Fibroblast of pulmonary artery (primary cell): ENCODE measurements at regions not wholly inside any gene's neighbourhood (a gene's known extent, or its start where the extent isn't known, plus 50 kb on each side); places are given as distances from the start of the nearest gene placed in this dataset.

Source experiments
- DNase-seq: peaks from one replicate; pipeline ENCODE4 v3.0.0-alpha.2; 2010; ENCODE audit warnings: low read depth
- H3K4me3 ChIP-seq: replicated peaks from 2 replicates; pipeline ENCODE4 v1.5.1; 2011; ENCODE audit warnings: low read depth, mild to moderate bottlenecking, control low read depth, low read length, moderate library complexity
- TF ChIP-seq, protein P1 (sequence below): IDR thresholded peaks from 2 replicates; pipeline ENCODE4 v1.5.1; 2011; ENCODE audit warnings: mild to moderate bottlenecking, control low read depth, low read length, inconsistent platforms; ENCODE audit errors: missing control alignments

DNA sequence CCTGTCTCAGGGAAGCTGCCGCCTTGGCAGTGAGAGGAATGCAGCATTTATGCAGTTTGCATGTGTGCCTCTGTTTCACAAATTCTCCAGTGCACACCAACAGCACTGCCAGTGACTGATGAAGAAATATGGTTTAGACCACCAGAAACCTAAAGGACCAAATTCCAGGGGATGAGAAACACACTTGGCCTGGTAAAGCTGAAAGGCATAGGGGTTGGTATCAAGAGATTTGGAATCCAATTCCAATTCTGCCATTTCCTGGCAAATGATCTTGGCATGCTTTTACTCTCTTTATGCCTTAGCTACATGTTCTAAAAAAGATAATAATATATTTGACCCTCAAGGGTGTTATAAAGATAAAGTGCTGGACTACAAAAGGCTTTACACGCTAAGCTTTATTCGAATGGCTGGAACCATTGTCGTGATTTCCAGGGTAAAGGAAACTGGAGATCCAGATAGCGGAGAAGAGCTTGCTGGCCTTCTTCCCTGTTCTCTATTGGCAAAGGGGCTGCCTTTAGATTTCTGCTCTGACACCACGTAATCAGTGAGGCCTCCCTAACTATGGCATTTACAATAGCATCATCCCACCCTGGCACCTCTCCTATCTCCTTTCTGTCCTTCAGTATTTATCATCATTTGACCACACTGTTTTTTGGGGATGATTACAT is 359.8 kb upstream of the ASIC2 start:
- DNase-seq: no peak
- TF ChIP-seq, protein P1, sequence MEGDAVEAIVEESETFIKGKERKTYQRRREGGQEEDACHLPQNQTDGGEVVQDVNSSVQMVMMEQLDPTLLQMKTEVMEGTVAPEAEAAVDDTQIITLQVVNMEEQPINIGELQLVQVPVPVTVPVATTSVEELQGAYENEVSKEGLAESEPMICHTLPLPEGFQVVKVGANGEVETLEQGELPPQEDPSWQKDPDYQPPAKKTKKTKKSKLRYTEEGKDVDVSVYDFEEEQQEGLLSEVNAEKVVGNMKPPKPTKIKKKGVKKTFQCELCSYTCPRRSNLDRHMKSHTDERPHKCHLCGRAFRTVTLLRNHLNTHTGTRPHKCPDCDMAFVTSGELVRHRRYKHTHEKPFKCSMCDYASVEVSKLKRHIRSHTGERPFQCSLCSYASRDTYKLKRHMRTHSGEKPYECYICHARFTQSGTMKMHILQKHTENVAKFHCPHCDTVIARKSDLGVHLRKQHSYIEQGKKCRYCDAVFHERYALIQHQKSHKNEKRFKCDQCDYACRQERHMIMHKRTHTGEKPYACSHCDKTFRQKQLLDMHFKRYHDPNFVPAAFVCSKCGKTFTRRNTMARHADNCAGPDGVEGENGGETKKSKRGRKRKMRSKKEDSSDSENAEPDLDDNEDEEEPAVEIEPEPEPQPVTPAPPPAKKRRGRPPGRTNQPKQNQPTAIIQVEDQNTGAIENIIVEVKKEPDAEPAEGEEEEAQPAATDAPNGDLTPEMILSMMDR: no peak
- H3K4me3 ChIP-seq: no peak overlapping the region

DNA sequence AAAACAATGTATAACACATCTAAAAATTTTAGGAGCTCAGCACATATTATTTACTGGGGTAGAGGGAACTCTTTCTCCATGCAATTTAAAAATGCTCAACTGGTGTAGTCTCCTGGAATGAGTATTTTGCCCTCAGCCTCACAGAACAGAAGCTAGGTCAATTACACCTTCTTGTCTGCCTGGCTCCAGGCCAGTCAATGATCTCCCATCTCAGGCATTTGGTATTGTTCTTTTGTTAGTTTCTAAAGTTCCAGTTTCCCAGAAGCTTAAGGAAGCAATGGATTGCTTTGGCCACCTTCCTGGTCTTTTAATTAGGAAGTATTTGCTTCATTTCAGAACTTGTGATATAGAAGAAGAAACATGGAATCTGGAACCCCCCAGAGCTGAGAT is 360.3 kb upstream of the ASIC2 start:
- peak; percentile 7 for DNase-seq
- H3K4me3 ChIP-seq: no peak overlapping the region
- TF ChIP-seq, protein P1: no peak

DNA sequence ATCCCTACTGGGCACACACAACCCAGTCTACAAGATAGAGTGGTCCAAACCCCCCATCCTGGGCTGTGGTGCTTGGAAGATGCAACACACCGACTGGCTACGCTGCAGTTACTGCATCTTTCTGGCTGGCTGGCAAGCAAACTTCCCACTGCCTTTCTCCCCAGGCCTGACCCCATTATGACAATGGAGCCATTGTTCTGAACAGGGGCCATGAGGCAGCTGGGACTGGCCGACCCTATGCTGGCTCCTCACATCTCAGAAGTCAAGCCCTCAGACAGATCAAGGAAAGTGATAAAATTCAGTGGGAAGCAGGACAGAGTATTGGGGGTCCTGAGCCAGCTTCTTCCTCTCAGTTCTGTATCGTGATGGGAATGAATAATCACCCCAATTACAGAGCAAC is 364.1 kb upstream of the ASIC2 start:
- DNase-seq: no peak
- TF ChIP-seq, protein P1: no peak
- H3K4me3 ChIP-seq: no peak overlapping the region

DNA sequence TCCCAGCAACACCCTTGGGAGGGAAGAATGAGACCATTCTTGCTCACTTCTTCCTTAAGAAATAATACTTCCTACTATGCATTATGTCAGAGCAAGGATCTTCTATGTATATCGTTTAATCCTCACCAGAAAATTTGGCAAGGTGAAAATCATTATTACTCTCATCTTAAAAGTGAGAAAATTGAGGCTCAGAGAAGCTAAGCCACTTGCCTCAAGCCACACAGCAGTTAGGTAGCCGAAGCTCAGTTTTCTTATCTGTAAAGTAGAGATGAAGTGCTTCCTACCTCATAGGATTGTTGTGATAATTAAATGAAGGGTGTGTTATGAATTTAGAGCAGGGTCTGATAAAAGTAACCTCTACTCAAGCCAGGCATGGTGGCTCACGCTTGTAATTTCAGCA is 368.9 kb upstream of the ASIC2 start:
- H3K4me3 ChIP-seq: no peak overlapping the region
- no peak for DNase-seq
- TF ChIP-seq, protein P1: no peak

DNA sequence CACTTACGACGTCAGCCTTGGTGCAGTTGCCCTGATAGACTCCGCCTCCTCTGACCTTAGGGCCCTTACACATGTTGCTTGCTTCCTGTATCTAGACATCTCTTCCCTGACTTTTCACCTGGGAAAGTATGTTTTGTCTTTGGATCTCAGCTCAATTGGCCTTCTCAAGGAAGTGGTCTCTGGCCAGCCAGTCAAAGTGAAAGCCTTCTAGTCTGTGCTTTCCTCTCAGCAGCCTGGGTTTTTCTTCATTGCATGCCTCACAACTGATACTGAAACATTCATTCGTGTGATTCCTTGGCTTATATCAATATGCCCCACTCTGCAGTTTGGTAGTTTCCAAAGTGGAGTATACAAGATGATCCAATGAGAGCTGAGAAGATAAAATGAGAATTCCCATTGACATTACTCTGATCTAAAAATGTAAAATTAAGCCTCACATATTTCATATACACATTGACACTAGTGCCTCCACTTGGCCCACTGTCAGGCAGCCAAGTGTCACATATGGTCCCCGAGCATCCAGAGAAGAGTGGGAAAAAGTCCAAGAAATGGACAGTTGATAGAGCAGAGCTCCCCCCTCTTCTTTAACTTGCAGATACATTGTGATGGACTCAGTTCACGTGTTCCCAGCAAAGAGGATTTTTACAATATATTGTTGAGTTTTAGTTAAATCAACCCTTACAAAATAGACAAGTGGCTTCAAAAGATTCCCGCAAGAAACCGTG is 371.2 kb upstream of the ASIC2 start:
- no peak for DNase-seq

DNA sequence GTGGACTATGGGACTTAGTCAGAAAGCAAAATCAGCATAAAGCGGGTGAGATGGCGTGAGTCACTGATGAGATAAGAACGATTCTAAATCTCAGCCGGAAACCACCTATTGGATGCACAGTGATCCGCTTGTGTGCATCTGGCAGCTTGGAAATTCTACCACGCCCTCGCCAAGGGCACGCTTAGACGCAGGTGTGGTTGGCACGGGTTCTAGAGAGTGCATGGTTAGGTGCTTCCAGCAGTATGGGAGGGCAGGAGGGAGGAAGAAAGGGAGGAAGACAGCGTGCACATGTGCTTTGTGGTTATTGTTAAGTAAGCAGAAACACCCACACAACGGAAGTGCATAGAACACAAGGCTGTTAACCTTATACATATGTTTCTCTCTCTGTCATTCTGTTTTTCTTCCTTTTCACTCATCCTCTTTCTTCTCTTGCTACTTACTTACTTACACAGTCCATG is 374.0 kb upstream of the ASIC2 start:
- no peak for DNase-seq
- H3K4me3 ChIP-seq: no peak overlapping the region
- TF ChIP-seq, protein P1: no peak

More for the DNA sequence above, 371.2 kb upstream of the ASIC2 start:
- TF ChIP-seq, protein P1: no peak
- no peak overlapping the region for H3K4me3 ChIP-seq
